ENCODE measurements at regions not wholly inside any gene's neighbourhood (a gene's known extent, or its start where the extent isn't known, plus 50 kb on each side); places are given as distances from the start of the nearest gene placed in this dataset.
"Not testable (repeated sequence)": the region's sequence is repeated elsewhere in the genome, so short reads cannot be mapped to it uniquely, and the experiment has no call there.

DNA sequence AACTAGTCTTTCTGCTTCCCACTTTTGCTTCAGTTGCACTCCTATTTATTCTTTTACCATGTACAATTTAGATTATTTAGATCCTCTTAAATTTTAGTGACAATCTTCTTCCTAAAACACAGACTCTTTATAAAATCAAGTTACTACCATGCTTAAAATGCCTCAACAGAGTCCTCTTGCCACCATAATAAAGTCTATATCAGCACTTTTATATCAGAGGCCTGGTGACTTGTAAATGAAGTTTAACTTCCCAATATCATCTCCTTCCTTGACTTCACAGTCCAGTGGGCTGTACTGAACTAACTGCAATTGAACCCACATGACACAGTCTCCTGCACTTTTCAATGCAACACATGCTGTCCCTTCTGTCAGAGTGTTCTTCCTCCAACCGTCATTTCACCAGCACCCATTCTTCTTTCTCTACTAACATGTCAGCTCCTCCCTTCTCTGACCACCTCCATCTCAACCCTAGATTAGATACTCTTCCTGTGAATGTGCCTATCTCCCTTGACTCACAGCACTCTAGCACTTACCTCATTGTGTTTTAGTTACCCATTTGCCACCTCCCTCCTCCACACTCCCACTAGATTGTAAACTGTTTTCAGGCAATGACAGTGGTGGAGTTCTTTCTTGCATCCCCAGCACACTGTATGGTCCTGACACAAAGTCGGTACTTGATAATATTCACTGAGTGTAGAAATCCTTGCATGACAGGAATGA is 414.9 kb downstream of the SATB2 start:
- Mint-ChIP-seq H3K27me3 (ENCODE audit: low read depth in 3 of 3) (peaks cover 0 to 1% (median 0%) of the 10 kb centered on the region in 3 donors), H3K36me3 (no peaks in the 10 kb centered on the region)

DNA sequence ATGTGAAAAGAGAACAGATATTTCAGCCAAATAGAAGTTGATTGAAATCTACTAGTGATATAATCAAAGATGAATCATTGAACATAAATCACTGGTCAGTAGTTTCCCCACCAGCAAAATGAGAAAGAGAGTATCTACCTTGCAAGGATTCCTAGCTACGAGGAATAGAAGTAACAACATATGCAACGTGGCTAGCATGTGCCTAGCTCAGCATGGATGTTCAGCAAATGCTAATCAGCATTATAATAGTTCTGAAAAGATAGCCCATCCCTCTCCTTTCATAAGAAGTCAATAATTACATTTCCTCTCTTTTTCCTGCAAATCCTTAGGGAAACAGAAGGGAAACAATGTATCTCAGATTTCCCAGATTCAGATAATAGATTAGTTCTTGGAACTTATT is 417.2 kb downstream of the SATB2 start:
- Mint-ChIP-seq H3K9me3 (peaks cover 0 to 5% (median under 1%) of the 10 kb centered on the region in 6 donors), H3K4me3 (no peak overlapping the region), H3K4me1 (no peaks in the 10 kb centered on the region), H3K36me3 (no peaks in the 10 kb centered on the region), H3K27me3 (ENCODE audit: low read depth in 3 of 3) (peaks cover 0 to 1% (median 0%) of the 10 kb centered on the region in 3 donors), H3K27ac (no peak overlapping the region)
- no peak for DNase-seq

More for the DNA sequence above, 414.9 kb downstream of the SATB2 start:
- DNase-seq = no peak
- H3K27ac Mint-ChIP-seq = no peak overlapping the region
- peaks cover 0 to 5% (median under 1%) of the 10 kb centered on the region in 6 donors for H3K9me3 Mint-ChIP-seq
- H3K4me3 Mint-ChIP-seq = no peak overlapping the region
- H3K4me1 Mint-ChIP-seq = no peaks in the 10 kb centered on the region

DNA sequence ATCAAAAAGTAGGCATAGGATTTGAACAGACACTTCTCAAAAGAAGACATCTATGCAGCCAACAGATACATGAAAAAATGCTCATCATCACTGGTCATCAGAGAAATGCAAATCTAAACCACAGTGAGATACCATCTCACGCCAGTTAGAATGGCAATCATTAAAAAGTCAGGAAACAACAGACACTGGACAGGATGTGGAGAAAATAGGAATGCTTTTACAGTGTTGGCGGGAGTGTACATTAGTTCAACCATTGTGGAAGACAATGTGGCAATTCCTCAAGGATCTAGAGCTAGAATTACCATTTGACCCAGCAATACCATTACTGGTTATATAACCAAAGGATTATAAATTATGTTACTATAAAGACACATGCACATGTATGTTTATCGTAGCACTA is 424.0 kb downstream of the SATB2 start:
- not testable (repeated sequence) for H3K36me3 Mint-ChIP-seq; DNase-seq; H3K27ac Mint-ChIP-seq; H3K4me1 Mint-ChIP-seq; H3K4me3 Mint-ChIP-seq; H3K27me3 Mint-ChIP-seq (ENCODE audit: low read depth in 3 of 3)
- peaks cover 0 to 46% (median 12%) of the 10 kb centered on the region in 6 donors for H3K9me3 Mint-ChIP-seq

DNA sequence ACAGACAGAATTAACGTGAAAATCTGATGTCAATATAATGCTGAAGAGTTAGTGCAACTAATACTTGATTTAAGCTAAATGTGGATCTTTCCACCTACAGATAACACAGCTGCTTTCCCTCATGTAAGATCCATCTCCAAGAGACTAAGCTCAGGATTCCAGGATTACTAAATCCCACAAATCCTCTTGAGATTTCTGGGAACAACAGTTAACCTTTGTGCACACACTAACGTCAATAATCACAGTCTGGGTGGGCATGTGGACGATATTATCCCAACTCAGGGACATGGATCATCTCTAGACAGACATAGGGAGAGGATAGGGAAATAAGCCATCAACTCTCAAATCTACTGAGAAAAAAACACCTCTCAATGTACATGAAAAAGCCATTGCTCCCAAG is 432.6 kb downstream of the SATB2 start:
- no peak for DNase-seq
- Mint-ChIP-seq H3K4me3 (no peak overlapping the region), H3K4me1 (no peaks in the 10 kb centered on the region), H3K36me3 (no peaks in the 10 kb centered on the region), H3K27ac (no peak overlapping the region), H3K9me3 (peaks cover 0 to 17% (median 9%) of the 10 kb centered on the region in 6 donors), H3K27me3 (ENCODE audit: low read depth in 3 of 3) (no peaks in the 10 kb centered on the region)

DNA sequence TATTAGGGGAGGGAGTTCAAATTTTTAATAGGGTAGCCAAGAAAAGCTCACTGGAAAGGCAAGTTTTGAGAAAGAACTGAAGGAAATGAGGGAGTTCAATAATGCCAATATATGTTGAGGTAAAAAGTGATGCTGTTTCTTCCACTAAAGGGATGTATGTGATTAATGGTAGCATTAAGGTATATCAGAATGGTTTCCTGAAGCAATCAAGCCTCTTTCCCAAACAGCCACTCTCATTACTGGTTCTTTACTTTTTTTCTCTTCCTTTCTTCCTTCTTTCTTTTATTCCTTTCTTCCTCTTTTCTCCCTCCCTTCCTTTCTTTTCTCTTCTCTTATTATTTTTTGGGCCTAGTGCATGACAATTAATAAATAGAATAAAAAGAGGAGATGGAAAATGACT is 433.5 kb downstream of the SATB2 start:
- no peak for DNase-seq
- Mint-ChIP-seq H3K4me3 (no peak overlapping the region), H3K27me3 (ENCODE audit: low read depth in 3 of 3) (no peaks in the 10 kb centered on the region), H3K27ac (no peak overlapping the region), H3K4me1 (no peaks in the 10 kb centered on the region), H3K9me3 (peaks cover 0 to 9% (median 6%) of the 10 kb centered on the region in 6 donors), H3K36me3 (no peaks in the 10 kb centered on the region)

DNA sequence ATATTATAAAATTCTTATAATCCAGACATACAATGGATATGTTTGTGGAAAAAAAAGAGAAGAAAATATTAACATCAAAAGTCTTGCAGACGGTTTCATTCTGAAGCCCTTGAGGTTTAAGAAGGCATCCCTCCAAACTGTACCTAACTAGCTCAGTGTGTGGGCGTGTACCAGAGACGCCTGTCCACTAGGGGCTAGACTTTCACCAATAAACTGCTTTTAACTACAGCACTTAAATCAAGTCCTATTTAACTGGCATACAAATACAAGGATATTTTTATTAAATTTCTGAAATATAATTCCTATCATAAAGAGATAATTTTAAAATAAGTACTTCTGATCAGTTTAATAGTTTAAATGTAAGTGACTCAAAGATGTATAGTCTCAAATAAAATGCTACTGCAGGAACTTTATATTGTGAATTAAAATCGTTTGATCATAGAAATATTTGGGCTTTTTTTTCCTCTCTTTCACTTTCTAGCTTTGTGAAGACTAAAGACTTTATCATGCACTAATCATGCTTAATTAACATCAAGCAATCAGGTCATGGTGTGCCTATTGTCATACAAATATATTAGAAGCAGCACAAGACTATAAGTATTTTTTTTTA is 437.7 kb downstream of the SATB2 start:
- no peaks in the 10 kb centered on the region for H3K27me3 Mint-ChIP-seq (ENCODE audit: low read depth in 3 of 3)
- H3K36me3 Mint-ChIP-seq = no peaks in the 10 kb centered on the region
- H3K4me1 Mint-ChIP-seq = no peaks in the 10 kb centered on the region
- H3K27ac Mint-ChIP-seq = no peak overlapping the region
- peaks cover 0 to 2% (median 0%) of the 10 kb centered on the region in 6 donors for H3K9me3 Mint-ChIP-seq
- no peak overlapping the region for H3K4me3 Mint-ChIP-seq
- no peak for DNase-seq

DNA sequence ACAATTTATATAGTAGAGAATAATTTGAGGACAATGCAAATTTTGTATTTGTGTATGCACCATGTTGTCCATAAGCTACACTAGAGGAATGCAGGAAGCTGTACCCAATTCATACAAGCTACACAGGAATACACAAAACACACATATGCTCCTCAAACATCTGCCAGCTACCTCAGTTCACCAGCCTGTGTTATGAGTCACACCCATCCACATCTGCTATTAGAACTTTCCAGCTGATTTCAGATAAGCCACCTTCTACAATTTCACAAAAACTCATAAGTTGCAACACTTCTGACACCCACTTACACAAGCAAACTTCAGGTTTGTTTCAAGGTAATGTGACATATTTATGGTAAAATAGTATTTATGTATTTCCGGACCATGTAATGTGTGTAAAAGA is 438.9 kb downstream of the SATB2 start:
- H3K4me3 Mint-ChIP-seq = no peak overlapping the region
- no peak overlapping the region for H3K27ac Mint-ChIP-seq
- H3K9me3 Mint-ChIP-seq = peaks cover 0 to 4% (median 1%) of the 10 kb centered on the region in 6 donors

DNA sequence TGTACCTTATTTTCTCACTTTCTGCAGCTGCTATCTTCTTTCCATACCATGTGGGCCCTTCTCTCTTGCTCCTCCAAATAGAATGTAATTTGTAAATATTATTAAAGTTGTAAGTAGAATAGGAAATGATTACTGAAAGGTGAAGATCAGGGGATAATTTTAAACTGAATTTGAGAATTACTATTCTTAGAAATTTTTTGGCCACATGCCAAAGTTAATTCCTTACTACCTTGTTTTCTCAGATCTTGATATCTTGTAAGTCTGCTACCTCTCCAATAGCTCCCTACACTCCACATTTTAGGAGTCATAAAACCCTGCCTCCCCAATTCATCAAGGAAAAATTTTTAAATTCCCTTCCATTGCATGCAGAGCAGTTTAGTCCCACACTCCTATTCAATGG is 442.7 kb downstream of the SATB2 start:
- H3K27me3 Mint-ChIP-seq (ENCODE audit: low read depth in 3 of 3) = no peaks in the 10 kb centered on the region
- peaks cover 0 to 9% (median 5%) of the 10 kb centered on the region in 6 donors for H3K9me3 Mint-ChIP-seq
- no peak overlapping the region for H3K27ac Mint-ChIP-seq
- H3K36me3 Mint-ChIP-seq = no peaks in the 10 kb centered on the region
- no peak for DNase-seq
- no peaks in the 10 kb centered on the region for H3K4me1 Mint-ChIP-seq
- H3K4me3 Mint-ChIP-seq = no peak overlapping the region

More for the DNA sequence above, 438.9 kb downstream of the SATB2 start:
- Mint-ChIP-seq H3K4me1 (no peaks in the 10 kb centered on the region), H3K36me3 (no peaks in the 10 kb centered on the region), H3K27me3 (ENCODE audit: low read depth in 3 of 3) (no peaks in the 10 kb centered on the region)
- DNase-seq = no peak

DNA sequence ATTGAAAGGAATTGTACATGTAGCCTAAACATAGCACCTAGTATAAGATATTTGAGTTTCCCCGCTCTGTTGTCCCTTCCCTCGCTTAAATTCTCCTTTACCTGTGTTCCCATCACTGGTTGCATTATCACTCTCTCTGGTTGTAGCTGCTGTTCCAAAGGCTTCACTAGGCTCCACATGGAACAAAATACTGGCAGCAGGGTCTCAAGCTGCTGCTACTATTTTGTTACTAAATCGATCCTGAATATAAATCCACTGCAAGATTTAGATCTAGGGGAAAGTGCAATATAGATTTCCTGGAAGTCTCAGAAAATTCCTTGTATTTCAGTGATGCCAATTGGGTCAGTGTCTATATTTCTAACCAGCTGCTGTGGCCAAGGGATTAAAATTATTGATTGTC is 443.5 kb downstream of the SATB2 start:
- Mint-ChIP-seq H3K9me3 (peaks cover 0 to 14% (median 6%) of the 10 kb centered on the region in 6 donors), H3K4me3 (no peak overlapping the region), H3K4me1 (no peaks in the 10 kb centered on the region), H3K27me3 (ENCODE audit: low read depth in 3 of 3) (no peaks in the 10 kb centered on the region), H3K27ac (no peak overlapping the region), H3K36me3 (no peaks in the 10 kb centered on the region)
- DNase-seq = no peak

DNA sequence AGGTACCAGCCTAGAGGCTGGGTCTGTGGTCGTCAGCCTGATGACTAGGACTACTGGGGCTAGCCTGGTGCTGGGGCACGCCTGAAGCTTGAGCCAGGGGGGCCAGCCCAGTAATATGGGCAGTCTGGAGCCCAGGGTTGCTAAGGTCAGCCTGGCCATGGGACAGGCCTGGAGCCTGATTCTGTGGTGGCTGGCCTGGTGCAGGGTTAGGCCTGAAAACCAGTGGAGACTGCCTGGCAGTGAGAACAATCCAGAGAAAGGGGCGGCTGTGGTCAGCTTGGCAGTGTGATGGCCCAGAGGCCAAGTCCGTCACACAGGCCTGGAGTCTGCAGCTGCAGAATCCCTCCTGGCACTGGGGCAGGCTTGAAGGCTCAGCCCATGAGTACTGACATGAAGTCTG is 445.8 kb downstream of the SATB2 start:
- Mint-ChIP-seq H3K4me1 (no peaks in the 10 kb centered on the region), H3K27ac (no peak overlapping the region), H3K36me3 (no peaks in the 10 kb centered on the region), H3K27me3 (ENCODE audit: low read depth in 3 of 3) (no peaks in the 10 kb centered on the region), H3K4me3 (no peak overlapping the region), H3K9me3 (peaks cover 4 to 25% (median 13%) of the 10 kb centered on the region in 6 donors)
- no peak for DNase-seq

DNA sequence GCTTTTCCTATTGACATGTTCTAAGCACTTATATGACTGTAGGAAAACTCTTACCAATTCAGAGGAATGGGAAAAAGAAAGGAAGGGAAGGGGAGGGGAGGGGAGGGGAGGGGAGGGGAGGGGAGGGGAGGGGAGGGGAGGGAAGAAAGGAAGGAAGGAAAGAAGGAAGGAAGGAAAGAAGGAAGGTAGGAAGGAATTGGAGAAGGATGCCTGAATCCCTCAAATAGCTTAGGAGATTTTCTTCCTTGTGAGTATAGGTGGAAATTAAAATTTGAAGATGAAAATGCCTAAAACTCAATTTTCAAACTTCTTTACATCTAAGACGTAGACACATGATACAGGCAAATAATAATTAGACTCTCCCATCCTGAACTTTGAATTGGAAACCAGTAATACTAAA is 463.1 kb downstream of the SATB2 start:
- H3K4me3 Mint-ChIP-seq = no peak overlapping the region
- H3K27me3 Mint-ChIP-seq (ENCODE audit: low read depth in 3 of 3) = no peaks in the 10 kb centered on the region
- no peak overlapping the region for H3K27ac Mint-ChIP-seq
- no peak for DNase-seq
- peaks cover 0 to 17% (median 9%) of the 10 kb centered on the region in 6 donors for H3K9me3 Mint-ChIP-seq
- no peaks in the 10 kb centered on the region for H3K4me1 Mint-ChIP-seq
- H3K36me3 Mint-ChIP-seq = no peaks in the 10 kb centered on the region

DNA sequence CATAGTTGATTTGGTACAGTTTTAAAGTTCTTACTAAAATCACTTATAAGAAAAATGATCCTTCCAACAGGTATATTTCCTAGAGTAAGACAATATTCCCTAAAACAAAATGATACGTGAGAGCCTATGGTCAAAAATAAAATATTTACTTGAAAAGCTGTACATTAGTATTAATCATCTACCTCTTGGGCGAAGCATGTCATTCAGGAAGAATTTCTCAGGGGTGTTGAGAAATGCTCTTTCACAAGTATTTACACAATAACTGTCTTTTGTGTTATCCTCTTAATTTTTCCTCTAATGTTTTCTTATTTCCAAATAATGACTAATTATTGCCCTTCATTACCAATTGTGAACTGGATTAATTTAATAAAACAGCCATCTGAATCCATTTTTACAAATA is 466.3 kb downstream of the SATB2 start:
- no peak for DNase-seq
- H3K4me1 Mint-ChIP-seq = no peaks in the 10 kb centered on the region
- no peak overlapping the region for H3K4me3 Mint-ChIP-seq
- no peaks in the 10 kb centered on the region for H3K36me3 Mint-ChIP-seq
- H3K27ac Mint-ChIP-seq = no peak overlapping the region
- H3K27me3 Mint-ChIP-seq (ENCODE audit: low read depth in 3 of 3) = no peaks in the 10 kb centered on the region
- peaks cover 1 to 31% (median 6%) of the 10 kb centered on the region in 6 donors for H3K9me3 Mint-ChIP-seq

DNA sequence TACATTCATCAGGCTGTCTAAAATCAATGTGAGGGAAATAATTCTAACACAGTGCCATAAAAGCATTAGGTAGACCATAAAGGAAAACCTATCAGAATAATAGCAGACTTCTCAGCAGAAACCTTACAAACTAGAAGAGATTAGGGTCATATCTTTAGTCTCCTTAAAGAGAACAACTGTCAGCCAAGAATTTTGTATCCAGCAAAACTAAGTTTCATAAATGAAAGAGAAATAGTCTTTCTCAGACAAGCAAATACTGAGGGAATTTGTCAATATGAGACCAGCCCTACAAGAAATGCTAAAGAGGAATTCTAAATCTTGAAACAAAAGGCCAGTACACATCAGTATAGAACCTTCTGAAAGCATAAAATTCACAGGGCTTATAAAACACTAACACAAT is 482.0 kb downstream of the SATB2 start:
- H3K9me3 Mint-ChIP-seq = peaks cover 9 to 35% (median 26%) of the 10 kb centered on the region in 6 donors
- no peak for DNase-seq
- H3K4me1 Mint-ChIP-seq = no peaks in the 10 kb centered on the region
- H3K4me3 Mint-ChIP-seq = no peak overlapping the region
- no peaks in the 10 kb centered on the region for H3K27me3 Mint-ChIP-seq (ENCODE audit: low read depth in 3 of 3)
- H3K36me3 Mint-ChIP-seq = peaks cover 0 to 4% (median 0%) of the 10 kb centered on the region in 3 donors
- no peak overlapping the region for H3K27ac Mint-ChIP-seq

DNA sequence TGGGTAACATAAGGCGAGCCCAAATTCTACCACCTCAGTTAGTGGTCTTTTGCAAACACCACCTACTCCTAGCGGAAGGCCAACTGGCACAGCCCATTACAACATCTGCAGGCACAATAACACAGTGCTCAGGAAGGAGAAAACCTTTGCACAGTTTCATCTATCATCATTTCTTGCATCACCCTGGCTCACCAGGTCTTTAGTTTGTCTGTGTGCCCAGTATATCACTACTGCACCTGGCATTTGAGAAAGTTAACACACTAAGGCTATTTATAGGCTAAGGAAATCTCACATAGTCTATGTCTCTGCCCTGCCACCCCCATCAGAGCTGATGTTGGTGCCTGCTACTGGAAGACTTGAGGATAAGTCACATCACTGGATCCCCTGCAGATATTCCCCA is 484.0 kb downstream of the SATB2 start:
- Mint-ChIP-seq H3K27me3 (ENCODE audit: low read depth in 3 of 3) (no peaks in the 10 kb centered on the region), H3K27ac (no peak overlapping the region), H3K9me3 (peaks cover 9 to 34% (median 23%) of the 10 kb centered on the region in 6 donors), H3K36me3 (peaks cover 0 to 4% (median 0%) of the 10 kb centered on the region in 3 donors), H3K4me3 (no peak overlapping the region), H3K4me1 (no peaks in the 10 kb centered on the region)
- DNase-seq = no peak

DNA sequence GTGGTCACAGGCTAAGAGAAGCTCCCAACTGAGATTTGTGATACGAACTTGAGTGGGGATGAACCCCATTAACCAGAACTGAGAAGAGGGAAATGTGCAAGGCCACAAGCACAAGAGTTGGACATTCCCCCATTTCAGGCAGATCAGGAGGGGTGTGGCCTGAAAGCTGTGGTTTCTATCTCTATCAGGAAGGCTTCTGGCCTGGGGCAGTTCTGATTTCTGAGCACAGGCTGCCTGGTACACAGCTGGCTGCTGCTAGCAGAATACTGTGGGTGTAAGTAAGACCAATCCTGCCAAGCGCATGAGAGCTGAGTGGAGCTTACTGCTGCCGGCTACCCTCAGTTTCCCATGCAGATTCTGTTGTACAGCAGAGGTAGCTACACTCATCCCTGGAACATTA is 484.6 kb downstream of the SATB2 start:
- H3K9me3 Mint-ChIP-seq = peaks cover 9 to 31% (median 21%) of the 10 kb centered on the region in 6 donors
- peaks cover 0 to 4% (median 0%) of the 10 kb centered on the region in 3 donors for H3K36me3 Mint-ChIP-seq
- H3K4me1 Mint-ChIP-seq = no peaks in the 10 kb centered on the region
- H3K27me3 Mint-ChIP-seq (ENCODE audit: low read depth in 3 of 3) = no peaks in the 10 kb centered on the region
- H3K4me3 Mint-ChIP-seq = no peak overlapping the region
- no peak overlapping the region for H3K27ac Mint-ChIP-seq
- DNase-seq = no peak

Data from immature natural killer cell (primary cell).